ENCODE measurements at regions not wholly inside any gene's neighbourhood (a gene's known extent, or its start where the extent isn't known, plus 50 kb on each side); places are given as distances from the start of the nearest gene placed in this dataset.

DNA sequence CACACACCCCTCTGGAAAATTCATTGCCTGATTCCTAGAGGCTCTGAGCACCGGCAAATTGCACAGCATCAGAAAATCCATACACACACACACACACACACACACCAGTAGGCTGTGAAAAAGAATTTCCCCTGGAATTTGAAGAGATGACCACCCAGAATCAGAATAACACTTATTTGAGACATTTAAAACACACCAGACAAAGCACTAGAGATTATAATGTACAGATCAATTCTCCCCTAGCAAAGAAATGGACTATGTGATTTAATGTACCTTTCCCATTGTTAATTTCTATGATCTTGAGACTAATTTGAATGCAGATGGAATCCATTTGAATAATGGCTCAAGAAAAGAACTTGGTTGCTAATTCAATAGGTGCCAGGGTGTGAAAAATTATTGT lies 399.3 kb downstream of the HNRNPD start:
- no peak overlapping the region for H3K4me3 ChIP-seq (ENCODE audit: low read length)
- DNase-seq (ENCODE audit: low read depth) = no peak
- TF ChIP-seq, protein P1, sequence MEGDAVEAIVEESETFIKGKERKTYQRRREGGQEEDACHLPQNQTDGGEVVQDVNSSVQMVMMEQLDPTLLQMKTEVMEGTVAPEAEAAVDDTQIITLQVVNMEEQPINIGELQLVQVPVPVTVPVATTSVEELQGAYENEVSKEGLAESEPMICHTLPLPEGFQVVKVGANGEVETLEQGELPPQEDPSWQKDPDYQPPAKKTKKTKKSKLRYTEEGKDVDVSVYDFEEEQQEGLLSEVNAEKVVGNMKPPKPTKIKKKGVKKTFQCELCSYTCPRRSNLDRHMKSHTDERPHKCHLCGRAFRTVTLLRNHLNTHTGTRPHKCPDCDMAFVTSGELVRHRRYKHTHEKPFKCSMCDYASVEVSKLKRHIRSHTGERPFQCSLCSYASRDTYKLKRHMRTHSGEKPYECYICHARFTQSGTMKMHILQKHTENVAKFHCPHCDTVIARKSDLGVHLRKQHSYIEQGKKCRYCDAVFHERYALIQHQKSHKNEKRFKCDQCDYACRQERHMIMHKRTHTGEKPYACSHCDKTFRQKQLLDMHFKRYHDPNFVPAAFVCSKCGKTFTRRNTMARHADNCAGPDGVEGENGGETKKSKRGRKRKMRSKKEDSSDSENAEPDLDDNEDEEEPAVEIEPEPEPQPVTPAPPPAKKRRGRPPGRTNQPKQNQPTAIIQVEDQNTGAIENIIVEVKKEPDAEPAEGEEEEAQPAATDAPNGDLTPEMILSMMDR (conservative IDR thresholded peaks at IDR 0.05; ENCODE audit: low read length) = no peak

DNA sequence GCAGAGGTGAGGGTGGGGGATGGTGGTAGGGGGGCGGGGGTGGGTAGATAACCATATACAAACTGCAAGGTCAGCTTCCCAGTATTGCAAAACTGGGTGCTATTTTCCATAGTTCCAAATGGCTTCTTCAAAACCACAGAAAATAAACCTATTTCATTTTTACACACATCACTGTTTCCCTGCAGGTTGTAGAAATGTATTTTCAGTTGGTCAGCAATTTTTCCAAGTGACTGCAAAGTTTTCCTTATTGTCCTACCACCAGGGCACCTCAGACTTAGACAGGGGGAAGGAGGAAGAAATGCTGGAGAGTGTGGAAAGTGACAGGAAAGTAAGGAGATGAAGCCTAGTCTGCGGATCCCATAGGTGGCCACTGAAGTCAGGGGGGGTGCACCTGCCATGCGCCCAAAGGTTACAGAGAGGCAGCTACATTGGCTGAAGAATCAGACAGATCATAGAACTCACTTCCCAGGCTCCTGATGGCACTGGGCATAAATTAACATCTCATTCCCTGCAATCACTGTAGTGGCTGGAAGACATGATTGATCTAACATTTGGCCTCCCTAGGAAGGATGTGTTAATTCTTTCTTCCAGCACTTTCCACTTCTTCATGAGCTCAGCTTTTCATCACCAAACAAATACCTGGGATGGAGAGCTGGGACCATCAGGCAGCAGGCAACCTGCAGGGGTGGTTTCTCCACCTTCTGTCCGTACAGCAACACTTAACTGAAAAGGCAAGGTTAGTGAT lies 402.0 kb downstream of the HNRNPD start:
- TF ChIP-seq, protein P1 (conservative IDR thresholded peaks at IDR 0.05; ENCODE audit: low read length) = no peak
- H3K4me3 ChIP-seq (ENCODE audit: low read length) = no peak overlapping the region
- no peak for DNase-seq (ENCODE audit: low read depth)

DNA sequence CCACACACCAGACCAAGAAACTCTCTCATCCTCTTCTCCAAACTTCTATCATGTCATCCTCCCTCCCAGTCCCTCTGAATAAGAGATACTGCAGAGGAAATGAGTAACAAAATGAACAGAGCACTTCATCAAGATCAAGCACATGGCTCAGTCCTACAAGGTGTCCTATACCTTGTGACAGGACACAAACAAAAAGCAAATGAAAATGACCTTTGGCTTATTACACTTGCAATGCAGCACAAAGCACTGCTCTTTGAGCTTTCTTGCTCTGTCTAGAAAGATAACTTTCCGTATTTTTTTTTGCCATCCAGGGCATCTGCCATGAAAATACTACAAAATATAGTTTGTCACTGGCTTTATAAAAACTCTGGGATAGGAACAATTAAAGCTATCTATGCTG lies 402.7 kb downstream of the HNRNPD start:
- TF ChIP-seq, protein P1 (conservative IDR thresholded peaks at IDR 0.05; ENCODE audit: low read length) = no peak
- no peak for DNase-seq (ENCODE audit: low read depth)
- no peak overlapping the region for H3K4me3 ChIP-seq (ENCODE audit: low read length)

DNA sequence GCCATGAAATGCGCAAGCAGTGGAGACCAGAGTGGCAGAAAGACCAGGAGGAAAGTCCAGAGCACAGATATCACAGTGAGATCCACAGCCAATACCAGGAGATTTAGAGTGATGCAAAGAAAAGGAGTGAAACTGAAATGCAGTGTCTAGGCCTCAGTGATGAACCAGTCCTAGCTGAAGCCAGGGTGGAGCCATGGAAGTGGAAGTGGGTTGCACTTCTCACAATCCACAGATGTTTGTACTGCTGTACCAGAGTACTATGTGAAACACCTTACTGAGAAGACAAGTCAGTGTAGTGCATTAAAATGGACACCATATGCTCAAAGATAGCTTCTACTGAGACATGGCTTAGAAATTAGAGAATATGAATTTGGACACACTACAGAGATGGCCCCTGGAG lies 403.3 kb downstream of the HNRNPD start:
- TF ChIP-seq, protein P1 (conservative IDR thresholded peaks at IDR 0.05; ENCODE audit: low read length) = no peak
- H3K4me3 ChIP-seq (ENCODE audit: low read length) = no peak overlapping the region
- DNase-seq (ENCODE audit: low read depth) = no peak

DNA sequence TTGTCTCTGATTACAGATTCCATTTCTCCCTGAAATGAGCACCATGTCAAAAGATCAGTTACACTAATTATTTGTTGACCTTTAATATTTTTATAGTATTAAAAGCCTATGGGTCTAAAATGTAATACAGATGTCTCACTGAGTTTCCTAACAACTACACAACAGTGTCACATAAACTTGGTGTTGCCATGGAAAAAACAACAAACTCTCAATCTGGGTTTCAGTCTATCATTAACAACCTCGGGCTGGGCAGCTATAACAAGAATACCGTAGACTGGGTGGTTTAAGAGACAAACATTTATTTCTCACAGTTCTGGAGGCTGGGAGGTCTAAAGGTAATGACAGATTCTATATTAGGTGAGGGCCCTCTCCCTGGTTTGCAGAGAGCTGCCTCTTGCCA lies 407.1 kb downstream of the HNRNPD start:
- H3K4me3 ChIP-seq (ENCODE audit: low read length) = no peak overlapping the region
- DNase-seq (ENCODE audit: low read depth) = no peak
- TF ChIP-seq, protein P1 (conservative IDR thresholded peaks at IDR 0.05; ENCODE audit: low read length) = no peak

DNA sequence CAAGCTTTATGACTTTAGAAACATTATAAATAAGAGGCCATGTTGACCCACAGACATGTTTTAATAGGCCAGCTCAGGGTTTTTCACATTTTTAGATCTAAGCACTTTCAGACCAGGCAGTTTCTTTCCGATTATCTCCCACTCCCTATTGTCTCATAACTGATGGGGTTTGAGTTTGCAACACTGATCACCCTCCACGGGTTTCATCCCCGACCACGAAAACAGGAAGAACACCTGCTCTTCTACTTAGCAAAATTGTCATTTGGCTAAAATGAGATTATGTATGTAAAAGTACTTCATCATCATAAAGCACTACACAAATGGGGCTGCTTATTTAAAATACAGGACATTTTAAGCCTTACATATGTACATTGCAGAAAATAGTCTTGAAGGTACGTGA lies 407.9 kb downstream of the HNRNPD start:
- TF ChIP-seq, protein P1 (conservative IDR thresholded peaks at IDR 0.05; ENCODE audit: low read length) = no peak
- H3K4me3 ChIP-seq (ENCODE audit: low read length) = no peak overlapping the region
- DNase-seq (ENCODE audit: low read depth) = no peak

DNA sequence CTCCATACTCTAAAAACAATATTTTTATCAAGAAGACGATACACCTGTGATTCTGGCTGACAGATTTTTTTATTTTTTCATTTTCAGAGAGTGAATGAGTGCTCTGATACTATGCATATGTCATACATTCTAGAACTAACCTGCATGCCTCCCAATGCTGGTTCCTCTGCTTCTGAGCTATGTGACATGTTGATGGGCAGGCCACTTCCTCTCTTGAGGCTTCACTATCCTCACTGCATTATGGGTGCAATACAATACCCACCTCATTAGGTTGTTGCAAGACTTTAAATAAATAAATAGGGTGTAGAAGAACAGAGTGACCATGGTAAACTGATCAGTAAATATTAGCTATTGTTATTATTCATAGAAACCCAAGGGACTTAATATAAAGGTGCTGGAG lies 408.3 kb downstream of the HNRNPD start:
- no peak for DNase-seq (ENCODE audit: low read depth)
- TF ChIP-seq, protein P1 (conservative IDR thresholded peaks at IDR 0.05; ENCODE audit: low read length) = no peak
- H3K4me3 ChIP-seq (ENCODE audit: low read length) = no peak overlapping the region

Data from AG10803 (cell line).